T-helper 2 cell treated with Interferon-gamma antibody and Interleukin-4, amounts not matched to agents 5 μg/mL and 100 μg/mL, for 36 hours (primary cell): ENCODE measurements at regions not wholly inside any gene's neighbourhood (a gene's known extent, or its start where the extent isn't known, plus 50 kb on each side); places are given as distances from the start of the nearest gene placed in this dataset.

Experiments used
- DNase-seq: peaks from one replicate; pipeline ENCODE4 v3.0.0; 2021; ENCODE audit warnings: low spot score
- H3K27ac Mint-ChIP-seq: one replicate; pipeline ENCODE4 v1.8.0; 2021; ENCODE audit warnings: mild to moderate bottlenecking, mixed read lengths
- H3K27me3 Mint-ChIP-seq: one replicate; pipeline ENCODE4 v1.8.0; 2021; ENCODE audit warnings: low read depth, mixed read lengths
- H3K36me3 Mint-ChIP-seq: one replicate; pipeline ENCODE4 v1.8.0; 2021; ENCODE audit warnings: low read depth, mixed read lengths
- H3K4me1 Mint-ChIP-seq: one replicate; pipeline ENCODE4 v1.8.0; 2021; ENCODE audit warnings: low read depth, mixed read lengths
- H3K4me3 Mint-ChIP-seq: one replicate; pipeline ENCODE4 v1.8.0; 2022; ENCODE audit warnings: mild to moderate bottlenecking, moderate library complexity, mixed read lengths
- H3K9me3 Mint-ChIP-seq: one replicate; pipeline ENCODE4 v1.8.0; 2021; ENCODE audit warnings: mixed read lengths

DNA sequence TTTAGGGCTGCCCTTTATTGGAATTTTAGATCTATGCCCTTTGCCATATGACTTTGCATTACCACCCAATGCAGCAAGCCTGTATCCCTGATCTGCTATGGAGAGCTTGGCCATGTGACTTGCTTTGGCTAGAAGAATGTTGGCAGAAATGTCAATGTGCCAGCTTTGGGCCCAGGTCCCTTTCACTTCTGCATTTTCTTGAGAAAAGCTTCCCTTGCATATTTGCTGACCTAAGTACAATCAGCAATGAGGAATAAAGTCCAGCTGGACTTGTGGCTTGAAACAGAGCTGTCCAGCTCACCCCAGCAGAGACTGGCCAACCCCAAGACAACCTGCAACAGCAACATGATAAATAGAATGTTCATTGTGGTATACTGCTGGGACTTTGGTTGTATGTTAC is 135.9 kb downstream of the PAH start:
- Mint-ChIP-seq H3K36me3 (no peaks in the 10 kb centered on the region), H3K27ac (no peak overlapping the region), H3K9me3 (no peaks in the 10 kb centered on the region), H3K4me3 (no peak overlapping the region), H3K27me3 (no peaks in the 10 kb centered on the region), H3K4me1 (no peaks in the 10 kb centered on the region)
- DNase-seq: no peak

DNA sequence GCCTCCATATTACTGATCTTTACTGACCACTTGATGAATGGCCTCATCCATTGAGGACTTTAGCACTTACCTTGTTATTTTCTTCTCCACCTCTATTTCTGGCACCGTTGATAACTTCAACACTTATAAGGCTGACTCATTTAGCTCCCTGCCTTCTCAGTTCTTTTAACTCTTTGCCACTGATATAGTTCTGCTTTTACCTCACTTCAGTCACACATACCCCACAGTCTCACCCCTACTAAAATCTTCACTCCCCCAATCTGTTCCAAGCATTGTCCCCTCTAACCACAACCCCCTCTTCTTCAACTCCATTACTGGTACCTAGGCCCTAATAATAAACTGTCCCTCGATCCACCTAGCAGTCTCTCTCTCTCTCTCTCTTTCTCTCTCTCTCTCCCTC is 141.0 kb downstream of the PAH start:
- no peak overlapping the region for H3K27ac Mint-ChIP-seq
- no peaks in the 10 kb centered on the region for H3K36me3 Mint-ChIP-seq
- H3K4me1 Mint-ChIP-seq: no peaks in the 10 kb centered on the region
- H3K27me3 Mint-ChIP-seq: peaks cover 5% of the 10 kb centered on the region
- H3K4me3 Mint-ChIP-seq: no peak overlapping the region
- H3K9me3 Mint-ChIP-seq: no peaks in the 10 kb centered on the region
- DNase-seq: no peak

DNA sequence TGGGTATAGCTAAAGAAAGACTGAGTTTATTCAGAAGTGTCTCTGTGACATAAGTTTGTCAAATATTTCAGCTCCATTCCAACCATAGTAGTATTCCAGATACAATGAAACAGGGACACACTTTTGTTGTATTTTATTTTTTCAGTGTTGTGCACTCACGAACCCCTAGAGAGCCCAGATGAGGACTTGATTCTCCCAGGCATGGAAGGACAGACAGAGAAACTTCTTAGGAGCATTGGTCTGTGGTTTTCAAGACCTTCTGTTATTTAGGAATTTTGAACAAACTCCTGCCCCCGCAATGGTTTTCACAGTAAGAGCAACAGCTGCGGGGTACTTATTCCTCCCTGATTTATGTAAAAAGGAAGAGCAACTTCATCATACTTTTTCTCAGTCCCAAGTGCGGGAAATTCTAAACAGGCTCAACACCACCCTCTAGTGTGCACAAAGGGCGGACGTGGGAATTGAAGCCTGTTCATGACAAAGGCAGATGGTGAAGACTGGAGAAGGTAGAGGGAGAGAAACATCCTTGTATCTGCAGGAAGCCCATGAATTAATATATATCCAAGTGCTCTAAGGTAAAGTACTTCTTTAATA is 147.6 kb downstream of the PAH start:
- DNase-seq: peak; percentile 17

DNA sequence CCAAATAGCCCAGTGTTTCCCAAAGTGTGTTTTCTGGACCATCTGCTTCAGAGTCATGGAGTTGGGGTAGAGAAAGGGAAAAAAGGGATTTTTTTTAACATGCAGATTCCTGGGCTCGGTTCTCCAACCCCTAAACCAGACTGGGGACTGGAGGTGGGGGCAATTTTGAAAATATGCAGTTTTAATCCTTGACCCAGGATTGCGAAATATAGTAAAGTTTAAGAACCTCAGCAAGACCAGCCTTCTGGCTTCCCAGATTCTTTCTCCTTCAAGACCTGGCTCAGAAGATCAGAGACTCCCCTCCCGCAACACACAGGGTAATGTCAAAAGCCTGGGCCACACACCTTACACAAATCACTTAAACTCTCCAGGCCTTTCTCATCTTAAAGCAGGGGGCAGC is 150.1 kb downstream of the PAH start:
- Mint-ChIP-seq H3K9me3 (no peaks in the 10 kb centered on the region), H3K4me1 (no peaks in the 10 kb centered on the region), H3K4me3 (no peak overlapping the region), H3K27ac (no peak overlapping the region), H3K27me3 (peaks cover 3% of the 10 kb centered on the region), H3K36me3 (no peaks in the 10 kb centered on the region)
- no peak for DNase-seq

More for the DNA sequence above, 147.6 kb downstream of the PAH start:
- no peaks in the 10 kb centered on the region for H3K4me1 Mint-ChIP-seq
- H3K9me3 Mint-ChIP-seq: no peaks in the 10 kb centered on the region
- H3K27me3 Mint-ChIP-seq: peaks cover 5% of the 10 kb centered on the region
- no peak overlapping the region for H3K4me3 Mint-ChIP-seq
- H3K36me3 Mint-ChIP-seq: no peaks in the 10 kb centered on the region
- no peak overlapping the region for H3K27ac Mint-ChIP-seq

DNA sequence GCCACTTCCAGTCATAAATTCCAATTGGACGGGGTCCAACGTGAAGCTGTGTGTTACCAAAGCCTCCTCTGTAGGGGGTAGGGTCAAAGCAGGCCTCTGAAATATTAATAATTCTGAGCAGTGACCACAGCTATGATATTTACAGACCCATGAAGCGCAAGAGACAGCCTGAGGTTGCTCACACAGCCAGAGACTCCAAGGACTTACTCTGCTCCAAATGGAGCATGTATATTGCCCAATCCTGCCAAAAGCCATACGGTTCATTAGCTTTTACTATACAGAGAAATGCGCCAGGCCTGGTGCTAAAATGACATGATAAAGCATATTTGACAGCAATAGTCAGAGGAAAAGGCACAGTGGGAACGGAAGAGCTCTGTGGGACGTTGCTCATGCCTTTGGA is 151.3 kb downstream of the PAH start:
- Mint-ChIP-seq H3K27me3 (peaks cover 3% of the 10 kb centered on the region), H3K4me3 (no peak overlapping the region), H3K4me1 (no peaks in the 10 kb centered on the region), H3K9me3 (no peaks in the 10 kb centered on the region), H3K36me3 (no peaks in the 10 kb centered on the region), H3K27ac (no peak overlapping the region)
- DNase-seq: no peak

DNA sequence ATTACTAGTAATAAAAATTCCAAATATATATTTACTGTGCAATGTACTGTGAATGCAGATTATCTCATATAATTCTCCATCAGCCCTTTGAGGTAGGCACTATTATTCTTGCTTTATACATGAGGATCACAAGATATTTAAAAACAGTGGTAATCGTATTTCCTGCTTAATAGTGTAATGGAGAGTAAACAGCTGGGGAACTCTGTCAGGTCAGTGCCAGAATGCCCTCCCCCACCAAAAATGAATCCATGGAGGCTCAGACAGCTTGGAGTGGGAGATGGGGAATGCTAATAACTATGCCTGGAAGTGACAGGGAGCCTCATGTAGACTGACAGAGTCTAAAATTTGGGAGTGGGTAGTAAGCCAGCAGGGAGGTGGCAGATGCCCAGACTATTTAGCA is 153.6 kb downstream of the PAH start:
- H3K4me3 Mint-ChIP-seq: no peak overlapping the region
- no peaks in the 10 kb centered on the region for H3K27me3 Mint-ChIP-seq
- no peaks in the 10 kb centered on the region for H3K9me3 Mint-ChIP-seq
- DNase-seq: no peak
- H3K27ac Mint-ChIP-seq: no peak overlapping the region
- H3K36me3 Mint-ChIP-seq: no peaks in the 10 kb centered on the region
- no peaks in the 10 kb centered on the region for H3K4me1 Mint-ChIP-seq

DNA sequence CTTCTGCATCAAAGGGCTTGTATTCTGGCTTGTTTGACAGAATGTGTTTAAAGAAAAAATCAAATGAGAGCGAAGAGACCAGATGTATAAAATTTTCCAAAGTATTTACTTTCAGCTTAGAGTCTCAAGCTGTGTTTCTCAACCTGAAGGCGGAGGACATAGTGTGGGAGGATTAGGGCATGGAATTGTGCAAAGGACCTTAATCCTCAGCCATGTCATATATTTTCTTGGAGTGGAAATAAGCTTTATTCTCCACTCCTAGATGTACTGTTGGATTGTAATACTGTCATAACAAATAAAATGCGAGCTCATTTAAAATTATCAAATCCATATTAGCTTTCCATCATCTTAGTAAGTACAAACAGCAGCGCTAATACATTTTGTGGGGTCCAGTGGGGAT is 154.0 kb downstream of the PAH start:
- DNase-seq: no peak
- no peak overlapping the region for H3K4me3 Mint-ChIP-seq
- H3K36me3 Mint-ChIP-seq: no peaks in the 10 kb centered on the region
- no peaks in the 10 kb centered on the region for H3K27me3 Mint-ChIP-seq
- H3K9me3 Mint-ChIP-seq: no peaks in the 10 kb centered on the region
- no peaks in the 10 kb centered on the region for H3K4me1 Mint-ChIP-seq
- H3K27ac Mint-ChIP-seq: no peak overlapping the region

DNA sequence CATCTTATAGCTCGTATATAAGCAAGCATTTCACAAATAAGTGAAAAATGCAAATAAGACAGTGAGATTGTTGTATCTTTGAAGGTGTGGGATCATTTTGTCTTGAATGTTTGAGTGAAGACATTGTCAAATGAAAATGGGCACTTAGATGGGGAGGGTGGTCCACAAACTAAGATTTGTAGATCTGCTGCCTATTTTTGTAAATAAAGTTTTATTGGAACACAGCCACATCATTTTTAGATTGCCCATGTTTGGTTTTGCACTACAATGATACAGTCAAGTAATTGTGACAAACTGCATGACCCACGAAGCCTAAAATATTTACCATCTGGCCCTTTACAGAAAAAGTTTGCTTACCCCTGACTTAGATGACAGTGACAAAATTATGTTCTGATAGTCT is 156.7 kb downstream of the PAH start:
- Mint-ChIP-seq H3K9me3 (no peaks in the 10 kb centered on the region), H3K36me3 (no peaks in the 10 kb centered on the region), H3K27me3 (no peaks in the 10 kb centered on the region), H3K4me1 (no peaks in the 10 kb centered on the region), H3K4me3 (no peak overlapping the region), H3K27ac (no peak overlapping the region)
- no peak for DNase-seq

DNA sequence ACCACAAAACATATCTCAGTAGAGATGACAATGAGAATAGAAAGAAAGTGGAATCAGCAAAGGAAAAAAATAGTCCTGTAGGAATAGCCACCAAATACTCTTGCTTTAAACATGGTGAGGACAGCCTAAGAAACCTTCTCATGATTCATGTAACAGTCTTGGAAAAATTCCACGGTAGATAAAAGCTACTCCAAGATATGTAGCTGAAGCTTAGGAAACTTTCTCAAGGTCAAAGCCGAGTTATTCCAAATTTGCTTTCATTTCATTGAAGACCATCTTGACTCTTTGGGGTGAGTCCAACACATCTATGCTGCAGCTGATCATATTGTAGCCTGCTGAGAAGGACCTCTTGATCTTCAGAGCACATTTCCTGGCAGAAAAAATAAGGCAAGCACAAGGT is 157.6 kb downstream of the PAH start:
- DNase-seq: no peak
- Mint-ChIP-seq H3K27me3 (no peaks in the 10 kb centered on the region), H3K36me3 (no peaks in the 10 kb centered on the region), H3K4me1 (no peaks in the 10 kb centered on the region), H3K9me3 (no peaks in the 10 kb centered on the region), H3K4me3 (no peak overlapping the region), H3K27ac (no peak overlapping the region)

DNA sequence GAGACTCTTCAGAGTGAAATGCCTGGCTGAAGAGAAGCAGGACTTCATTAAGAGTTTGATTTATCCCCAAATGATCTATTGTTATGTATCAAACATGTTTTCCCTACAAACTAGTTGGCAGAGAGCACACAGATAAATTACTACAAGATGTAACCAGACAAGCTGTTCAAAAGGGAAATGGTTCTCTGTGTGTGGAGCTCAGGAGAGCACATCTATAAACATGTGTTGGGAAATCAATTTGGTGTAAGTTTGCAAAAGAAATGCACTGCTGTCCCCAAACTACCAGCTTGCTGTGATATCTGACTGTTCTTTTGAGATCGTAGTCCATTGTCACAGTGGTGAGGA is 159.2 kb downstream of the PAH start:
- H3K36me3 Mint-ChIP-seq: no peaks in the 10 kb centered on the region
- H3K4me3 Mint-ChIP-seq: no peak overlapping the region
- H3K27ac Mint-ChIP-seq: no peak overlapping the region
- no peak for DNase-seq
- H3K9me3 Mint-ChIP-seq: no peaks in the 10 kb centered on the region
- H3K27me3 Mint-ChIP-seq: no peaks in the 10 kb centered on the region
- no peaks in the 10 kb centered on the region for H3K4me1 Mint-ChIP-seq

DNA sequence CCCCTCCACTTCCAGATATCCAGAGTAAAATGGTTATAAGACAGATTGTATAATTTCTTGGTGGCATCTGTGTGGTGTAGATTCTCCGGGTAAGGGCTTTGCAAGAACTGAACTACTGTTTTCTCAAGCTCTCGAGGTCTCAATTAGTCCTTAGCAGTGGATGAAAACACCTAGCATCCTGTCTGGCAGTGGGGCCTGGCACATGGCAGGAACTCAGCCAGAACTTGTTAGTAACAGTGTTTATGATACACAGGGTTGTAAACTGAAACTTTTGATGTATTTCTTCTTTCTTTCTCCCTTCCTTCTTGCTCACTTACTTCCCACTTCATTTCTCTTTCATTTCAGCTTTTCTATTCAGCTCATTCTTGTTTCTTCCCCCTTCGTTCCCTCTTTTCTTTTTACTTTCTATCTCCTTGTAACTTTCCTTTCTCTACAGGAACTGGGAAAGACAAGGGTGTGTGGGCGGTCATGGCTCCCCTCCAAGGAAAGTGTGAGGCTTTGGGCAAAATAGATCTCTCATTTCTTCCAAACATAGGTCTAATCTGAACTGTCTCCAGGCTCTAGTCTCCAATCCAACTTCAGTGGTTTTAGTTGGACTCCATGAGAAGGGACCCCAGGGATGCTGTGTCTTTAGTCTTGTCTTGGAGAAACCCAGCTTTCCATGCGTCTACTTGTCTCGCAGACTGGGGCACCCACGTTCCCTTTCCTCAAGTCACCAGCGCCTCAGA is 159.7 kb downstream of the PAH start:
- Mint-ChIP-seq H3K36me3 (no peaks in the 10 kb centered on the region), H3K4me1 (no peaks in the 10 kb centered on the region), H3K4me3 (no peak overlapping the region), H3K27ac (no peak overlapping the region), H3K9me3 (no peaks in the 10 kb centered on the region), H3K27me3 (no peaks in the 10 kb centered on the region)
- no peak for DNase-seq

DNA sequence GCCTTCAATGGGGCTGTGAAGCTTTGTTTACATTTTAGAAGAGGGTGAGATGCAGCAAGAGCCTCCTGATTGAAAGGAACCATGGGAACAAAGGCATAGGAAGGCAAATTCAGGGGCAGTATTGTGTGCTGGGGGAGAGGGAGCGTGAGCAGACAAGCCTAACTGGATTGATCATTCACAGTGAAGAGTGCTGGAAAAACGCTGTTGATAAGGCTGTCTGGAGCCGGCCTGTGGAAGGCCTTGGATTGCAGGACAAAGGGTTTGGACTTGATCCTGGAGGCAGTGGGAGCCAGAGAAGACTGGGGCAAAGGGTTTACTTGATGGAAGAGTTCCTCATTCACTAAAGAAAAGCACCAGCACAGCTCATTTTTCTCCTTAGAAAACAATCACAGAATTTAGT is 160.5 kb downstream of the PAH start:
- no peak overlapping the region for H3K27ac Mint-ChIP-seq
- no peaks in the 10 kb centered on the region for H3K27me3 Mint-ChIP-seq
- H3K9me3 Mint-ChIP-seq: no peaks in the 10 kb centered on the region
- no peaks in the 10 kb centered on the region for H3K36me3 Mint-ChIP-seq
- no peak for DNase-seq
- H3K4me3 Mint-ChIP-seq: no peak overlapping the region
- no peaks in the 10 kb centered on the region for H3K4me1 Mint-ChIP-seq

DNA sequence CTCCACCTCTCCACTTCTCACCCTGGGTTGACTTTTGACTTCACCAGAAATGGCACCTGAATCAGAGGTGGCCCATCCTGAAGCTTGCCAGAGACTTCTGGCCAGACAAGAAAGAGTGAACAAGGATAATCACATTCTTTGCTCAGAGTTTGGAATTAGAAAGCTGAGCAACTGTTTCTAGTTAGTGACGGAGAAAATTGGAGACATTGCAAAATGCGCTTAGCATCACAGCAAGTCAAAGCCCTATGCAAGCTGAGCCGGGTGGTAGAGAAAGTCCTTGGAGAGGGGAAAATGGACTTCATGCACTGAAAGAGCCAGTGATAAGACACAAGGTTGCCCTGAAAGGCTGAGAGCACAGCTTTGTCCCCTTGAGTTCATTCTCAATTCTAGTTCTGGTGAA is 161.8 kb downstream of the PAH start:
- H3K9me3 Mint-ChIP-seq: no peaks in the 10 kb centered on the region
- H3K4me1 Mint-ChIP-seq: no peaks in the 10 kb centered on the region
- no peak for DNase-seq
- no peak overlapping the region for H3K4me3 Mint-ChIP-seq
- no peak overlapping the region for H3K27ac Mint-ChIP-seq
- no peaks in the 10 kb centered on the region for H3K36me3 Mint-ChIP-seq
- H3K27me3 Mint-ChIP-seq: no peaks in the 10 kb centered on the region

DNA sequence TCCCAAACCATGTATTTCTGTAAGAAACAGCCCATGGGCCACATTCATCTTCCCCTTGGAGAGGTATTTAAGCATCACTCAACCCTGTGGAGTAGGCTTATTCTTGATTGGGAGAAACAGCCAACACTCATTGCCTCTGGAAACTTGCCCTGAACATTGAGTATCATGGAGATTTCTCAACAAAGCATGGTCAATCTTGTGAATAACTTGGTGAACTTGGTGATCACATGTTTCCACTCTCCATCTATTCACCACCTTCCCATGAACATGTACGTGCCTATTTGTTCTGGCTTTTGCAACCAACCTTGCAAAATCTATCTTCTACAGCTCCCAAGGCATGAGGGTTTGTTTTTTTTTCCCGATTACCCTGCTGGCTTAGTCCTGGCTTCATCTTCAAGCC is 163.2 kb downstream of the PAH start:
- Mint-ChIP-seq H3K4me1 (no peaks in the 10 kb centered on the region), H3K27ac (no peak overlapping the region), H3K27me3 (no peaks in the 10 kb centered on the region), H3K9me3 (no peaks in the 10 kb centered on the region), H3K36me3 (no peaks in the 10 kb centered on the region), H3K4me3 (no peak overlapping the region)
- DNase-seq: no peak

DNA sequence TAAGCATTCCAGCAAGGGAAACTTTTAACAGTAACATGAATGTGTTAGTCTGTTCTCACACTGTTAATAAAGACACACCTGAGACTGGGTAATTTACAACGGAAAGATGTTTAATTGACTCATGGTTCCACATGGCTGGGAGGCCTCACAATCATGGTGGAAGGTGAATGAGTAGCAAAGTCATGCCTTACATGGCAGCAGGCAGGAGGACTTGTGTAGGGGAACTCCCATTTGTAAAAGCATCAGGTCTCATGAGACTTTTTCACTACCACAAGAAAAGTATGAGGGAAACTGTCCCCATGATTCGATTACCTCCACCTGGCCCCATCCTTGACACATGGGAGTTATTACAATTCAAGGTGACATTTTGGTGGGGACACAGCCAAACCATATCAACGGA is 168.3 kb downstream of the PAH start:
- DNase-seq: no peak
- peaks cover 5% of the 10 kb centered on the region for H3K9me3 Mint-ChIP-seq
- H3K4me1 Mint-ChIP-seq: no peaks in the 10 kb centered on the region
- no peaks in the 10 kb centered on the region for H3K36me3 Mint-ChIP-seq
- no peak overlapping the region for H3K27ac Mint-ChIP-seq
- H3K27me3 Mint-ChIP-seq: no peaks in the 10 kb centered on the region
- no peak overlapping the region for H3K4me3 Mint-ChIP-seq
